Mucosa of stomach (tissue), 1 donor: ENCODE measurements at regions not wholly inside any gene's neighbourhood (a gene's known extent, or its start where the extent isn't known, plus 50 kb on each side); places are given as distances from the start of the nearest gene placed in this dataset.
"Not testable (repeated sequence)": the region's sequence is repeated elsewhere in the genome, so short reads cannot be mapped to it uniquely, and the experiment has no call there.

ENCODE experiments used
- H3K27me3 ChIP-seq: one replicate; pipeline ENCODE4 v1.7.0; 2013; ENCODE audit warnings: mild to moderate bottlenecking, low read length; ENCODE audit not compliant: control insufficient read depth, insufficient read depth
- H3K36me3 ChIP-seq: one replicate; pipeline ENCODE4 v1.7.0; 2013; ENCODE audit warnings: low read length; ENCODE audit not compliant: control insufficient read depth, insufficient read depth
- H3K4me1 ChIP-seq: one replicate; pipeline ENCODE4 v1.7.0; 2013; ENCODE audit warnings: mild to moderate bottlenecking, low read length; ENCODE audit not compliant: control insufficient read depth, insufficient read depth
- H3K4me3 ChIP-seq: one replicate; pipeline ENCODE4 v1.7.0; 2013; ENCODE audit warnings: low read length
- H3K9ac ChIP-seq: one replicate; pipeline ENCODE4 v1.7.0; 2013; ENCODE audit warnings: mild to moderate bottlenecking, low read length, moderate library complexity
- H3K9me3 ChIP-seq: one replicate; pipeline ENCODE4 v1.7.0; 2013; ENCODE audit warnings: mild to moderate bottlenecking, low read length, moderate library complexity; ENCODE audit not compliant: control insufficient read depth
- donor health status: Pancreatic carcinoma.

GRCh38 chr10:38209332-38209731 is 115.2 kb downstream of the ZNF37A start:
- H3K36me3 ChIP-seq: no peaks in the 10 kb centered on the region
- no peak overlapping the region for H3K9ac ChIP-seq
- no peaks in the 10 kb centered on the region for H3K4me1 ChIP-seq
- no peaks in the 10 kb centered on the region for H3K27me3 ChIP-seq
- H3K4me3 ChIP-seq: no peak overlapping the region
- no peaks in the 10 kb centered on the region for H3K9me3 ChIP-seq

DNA sequence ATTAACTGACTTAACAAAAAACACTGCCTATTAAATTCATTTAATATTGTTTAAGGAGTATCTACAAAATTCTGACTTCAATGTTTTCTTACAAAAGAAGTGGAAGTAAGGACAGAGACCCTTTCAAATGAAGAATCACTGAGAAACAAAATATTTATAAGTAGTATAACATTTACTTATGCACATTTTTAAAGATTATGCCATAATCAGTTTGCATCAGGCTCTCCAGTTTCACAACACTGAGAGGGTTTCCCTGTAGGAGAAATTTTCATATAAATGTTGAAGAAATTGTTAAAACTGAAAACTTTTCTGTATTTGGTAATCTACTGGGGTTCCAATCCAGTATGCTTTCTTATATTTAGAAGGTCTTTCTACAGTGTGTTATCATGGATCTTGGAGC is 115.6 kb downstream of the ZNF37A start:
- H3K9me3 ChIP-seq, H3K9ac ChIP-seq, H3K4me3 ChIP-seq, H3K27me3 ChIP-seq, H3K4me1 ChIP-seq, H3K36me3 ChIP-seq: not testable (repeated sequence)

GRCh38 chr10:38212460-38212859 is 118.3 kb downstream of the ZNF37A start:
- Histone ChIP-seq H3K9me3 (no peaks in the 10 kb centered on the region), H3K9ac (no peak overlapping the region), H3K4me1 (no peaks in the 10 kb centered on the region), H3K4me3 (no peak overlapping the region), H3K27me3 (no peaks in the 10 kb centered on the region), H3K36me3 (no peaks in the 10 kb centered on the region)

- no peaks in the 10 kb centered on the region for H3K27me3 ChIP-seq
- H3K4me1 ChIP-seq: no peaks in the 10 kb centered on the region
- H3K36me3 ChIP-seq: no peaks in the 10 kb centered on the region
- H3K9me3 ChIP-seq: no peaks in the 10 kb centered on the region
- H3K9ac ChIP-seq: no peak overlapping the region
- no peak overlapping the region for H3K4me3 ChIP-seq
Measured at GRCh38 chr10:38226385-38226784, 132.2 kb downstream of the ZNF37A start.

- no peaks in the 10 kb centered on the region for H3K36me3 ChIP-seq
- no peak overlapping the region for H3K9ac ChIP-seq
- no peaks in the 10 kb centered on the region for H3K9me3 ChIP-seq
- no peaks in the 10 kb centered on the region for H3K4me1 ChIP-seq
- H3K27me3 ChIP-seq: no peaks in the 10 kb centered on the region
- H3K4me3 ChIP-seq: no peak overlapping the region
Measured at GRCh38 chr10:38228394-38228793, 134.3 kb downstream of the ZNF37A start.

GRCh38 chr10:38238479-38238878 is 144.3 kb downstream of the ZNF37A start:
- not testable (repeated sequence) for H3K4me1 ChIP-seq, H3K27me3 ChIP-seq, H3K9me3 ChIP-seq, H3K9ac ChIP-seq, H3K4me3 ChIP-seq, H3K36me3 ChIP-seq

GRCh38 chr10:38242061-38242649 is 148.0 kb downstream of the ZNF37A start:
- not testable (repeated sequence) for H3K4me1 ChIP-seq, H3K9me3 ChIP-seq

DNA sequence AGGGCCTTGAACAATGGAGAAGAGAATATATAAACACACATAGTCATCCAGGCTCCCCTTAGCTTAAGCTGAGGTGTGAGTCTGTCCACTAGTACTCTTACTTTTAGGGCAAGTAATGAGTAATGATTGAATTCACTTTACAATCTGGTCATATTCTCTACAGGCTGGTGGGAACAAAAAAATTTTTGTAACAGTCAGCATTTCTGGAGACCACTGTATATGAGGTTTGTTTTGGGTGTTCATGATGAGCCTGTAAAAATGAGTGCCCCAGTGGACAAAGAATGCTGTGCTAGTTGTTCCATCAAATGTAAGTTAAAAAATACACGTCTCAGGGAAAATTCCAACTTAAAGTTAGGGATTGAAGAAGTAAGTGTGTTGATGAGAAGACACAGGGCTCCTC is 154.0 kb downstream of the ZNF37A start:
- not testable (repeated sequence) for H3K9ac ChIP-seq, H3K36me3 ChIP-seq, H3K27me3 ChIP-seq, H3K4me1 ChIP-seq, H3K4me3 ChIP-seq, H3K9me3 ChIP-seq

More at GRCh38 chr10:38242061-38242649, 148.0 kb downstream of the ZNF37A start:
- not testable (repeated sequence) for H3K9ac ChIP-seq, H3K36me3 ChIP-seq, H3K27me3 ChIP-seq, H3K4me3 ChIP-seq

DNA sequence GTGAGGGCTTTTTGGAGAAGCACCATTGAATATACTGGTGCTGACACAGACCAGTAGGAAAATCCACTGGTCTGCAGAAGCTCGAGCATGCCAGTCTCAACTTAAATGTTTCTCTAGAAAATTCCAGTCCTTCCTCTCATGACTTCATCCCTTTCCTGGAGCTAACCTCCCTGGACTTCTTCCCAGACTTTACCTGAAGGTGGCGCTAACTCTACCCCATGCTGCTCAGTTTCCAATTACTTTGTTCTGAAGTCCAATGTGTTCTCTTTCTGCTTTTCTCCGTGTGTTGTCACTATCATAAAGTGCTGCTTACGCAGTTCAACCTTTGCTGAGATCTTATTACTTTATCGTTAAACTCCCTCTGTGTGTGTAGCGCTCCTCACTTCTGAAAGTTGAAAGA is 158.4 kb downstream of the ZNF37A start:
- not testable (repeated sequence) for H3K9ac ChIP-seq, H3K4me3 ChIP-seq, H3K36me3 ChIP-seq, H3K27me3 ChIP-seq, H3K4me1 ChIP-seq, H3K9me3 ChIP-seq

GRCh38 chr10:38267555-38267954 is 173.4 kb downstream of the ZNF37A start:
- H3K36me3 ChIP-seq, H3K4me3 ChIP-seq, H3K4me1 ChIP-seq, H3K27me3 ChIP-seq, H3K9ac ChIP-seq, H3K9me3 ChIP-seq: not testable (repeated sequence)

- H3K9ac ChIP-seq, H3K4me3 ChIP-seq, H3K27me3 ChIP-seq, H3K4me1 ChIP-seq, H3K36me3 ChIP-seq, H3K9me3 ChIP-seq: not testable (repeated sequence)
Measured at GRCh38 chr10:38271031-38271430, 176.9 kb downstream of the ZNF37A start.

DNA sequence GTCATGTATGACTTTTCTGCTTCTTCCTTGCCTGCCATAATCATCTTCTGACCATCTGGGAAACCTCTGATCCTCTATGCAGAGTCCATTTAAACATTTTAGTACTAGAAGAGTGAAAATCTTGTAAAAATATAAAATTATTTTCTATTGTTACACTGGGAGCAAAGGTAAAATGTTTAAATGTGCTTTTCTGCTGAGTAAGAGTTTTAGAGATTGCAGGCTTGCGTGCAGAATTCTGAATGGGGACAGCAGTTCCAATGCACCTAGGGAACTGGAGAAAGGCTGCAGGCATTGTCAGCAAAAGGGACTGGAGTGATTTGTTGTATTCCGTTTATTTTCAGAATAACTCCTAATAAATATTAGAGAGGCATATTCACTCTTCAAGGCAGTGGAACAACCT is 180.7 kb downstream of the ZNF37A start:
- not testable (repeated sequence) for H3K4me1 ChIP-seq, H3K9ac ChIP-seq, H3K9me3 ChIP-seq, H3K27me3 ChIP-seq, H3K36me3 ChIP-seq, H3K4me3 ChIP-seq

GRCh38 chr10:38292560-38292959 is 198.4 kb downstream of the ZNF37A start:
- H3K9ac ChIP-seq, H3K4me3 ChIP-seq, H3K27me3 ChIP-seq, H3K36me3 ChIP-seq, H3K4me1 ChIP-seq, H3K9me3 ChIP-seq: not testable (repeated sequence)
